ENCODE measurements at regions not wholly inside any gene's neighbourhood (a gene's known extent, or its start where the extent isn't known, plus 50 kb on each side); places are given as distances from the start of the nearest gene placed in this dataset.
"Not testable (repeated sequence)": the region's sequence is repeated elsewhere in the genome, so short reads cannot be mapped to it uniquely, and the experiment has no call there.

DNA sequence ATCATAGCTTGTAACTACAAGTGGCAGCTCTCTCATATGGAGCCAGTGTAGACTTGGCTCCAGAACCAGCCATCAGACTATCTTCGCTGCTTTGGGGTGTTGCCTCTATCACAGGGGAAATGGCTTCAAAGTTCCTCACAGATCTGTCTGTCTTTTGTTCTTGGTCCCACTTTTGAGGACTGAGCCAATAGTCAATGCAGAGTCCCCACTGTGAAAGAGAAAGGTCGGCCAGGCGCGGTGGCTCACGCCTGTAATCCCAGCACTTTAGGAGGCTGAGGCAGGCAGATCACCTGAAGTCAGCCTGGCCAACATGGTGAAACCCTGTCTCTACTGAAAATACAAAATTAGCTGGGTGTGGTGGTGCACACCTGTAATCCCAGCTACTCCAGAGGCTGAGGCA, 86.9 kb upstream of the FZD7 start:
- DNase-seq, result not testable (repeated sequence)

DNA sequence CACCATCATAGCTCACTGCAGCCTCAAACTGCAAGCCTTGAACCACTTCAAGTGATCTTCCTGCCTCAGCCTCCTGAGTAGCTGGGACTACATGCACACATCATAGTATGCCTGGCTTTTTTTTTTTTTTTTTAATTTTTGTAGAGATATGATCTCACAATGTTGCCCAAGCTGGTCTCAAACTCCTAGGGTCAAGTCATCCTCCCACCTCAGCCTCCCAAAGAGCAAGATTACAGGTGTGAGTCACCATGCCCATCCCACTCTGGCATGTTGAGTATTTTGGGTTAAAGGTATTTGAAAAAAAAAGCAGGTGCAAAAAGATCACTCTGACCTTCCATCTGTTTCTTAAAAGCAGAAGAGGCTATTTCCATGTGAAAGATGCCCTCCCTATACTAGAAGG, 86.4 kb upstream of the FZD7 start:
- no peak for DNase-seq

DNA sequence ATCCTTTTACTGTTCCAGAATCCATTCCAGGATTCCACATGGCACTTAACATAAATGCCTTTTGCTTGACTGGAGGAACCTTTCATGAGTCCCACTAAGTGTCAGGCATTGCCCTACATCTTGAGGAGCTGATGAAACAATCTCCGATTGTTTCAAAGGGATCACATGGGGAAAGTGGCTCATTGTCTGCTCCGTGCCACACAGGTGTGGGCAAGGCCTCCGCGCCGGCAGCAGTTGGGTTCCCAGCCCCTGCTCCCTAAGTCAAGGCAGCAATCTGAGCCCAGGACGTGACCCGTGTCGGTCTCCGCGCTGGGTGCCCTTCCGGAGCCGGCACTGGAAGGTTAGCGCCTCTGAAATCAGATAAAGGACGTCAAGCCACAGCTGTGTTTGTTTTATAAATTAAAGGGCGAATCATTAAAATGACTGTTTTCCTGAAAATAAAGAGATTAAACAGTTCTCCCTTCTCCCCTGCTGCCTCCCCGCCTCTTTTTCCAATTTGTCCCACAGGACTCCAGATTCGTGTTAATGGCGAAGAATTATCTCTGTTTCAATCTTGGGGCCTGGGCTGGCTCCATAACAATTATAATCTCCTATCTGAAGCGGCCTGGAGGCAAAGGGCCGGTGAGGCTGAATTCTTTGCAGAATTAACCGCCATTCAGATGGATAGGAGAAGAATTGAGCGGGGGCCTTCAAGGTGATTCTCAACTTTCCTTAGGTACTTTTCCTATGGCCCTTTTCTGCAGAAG, 84.3 kb upstream of the FZD7 start:
- no peak for DNase-seq

DNA sequence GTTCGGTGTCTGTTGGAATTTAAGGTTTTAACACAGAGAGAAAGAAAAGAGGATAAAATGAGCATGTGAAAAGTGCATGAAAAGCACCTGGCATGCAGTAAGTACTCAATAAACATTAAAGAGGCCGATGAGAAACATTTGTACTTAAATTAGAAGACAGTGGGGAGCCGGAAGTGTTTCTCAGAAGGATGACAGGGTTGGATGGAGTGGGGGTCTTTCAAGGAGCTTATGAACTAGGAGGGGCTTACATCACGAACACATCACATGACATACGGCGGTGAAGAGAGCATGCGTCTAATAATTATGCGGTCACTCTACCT, 83.8 kb upstream of the FZD7 start:
- DNase-seq, result no peak

DNA sequence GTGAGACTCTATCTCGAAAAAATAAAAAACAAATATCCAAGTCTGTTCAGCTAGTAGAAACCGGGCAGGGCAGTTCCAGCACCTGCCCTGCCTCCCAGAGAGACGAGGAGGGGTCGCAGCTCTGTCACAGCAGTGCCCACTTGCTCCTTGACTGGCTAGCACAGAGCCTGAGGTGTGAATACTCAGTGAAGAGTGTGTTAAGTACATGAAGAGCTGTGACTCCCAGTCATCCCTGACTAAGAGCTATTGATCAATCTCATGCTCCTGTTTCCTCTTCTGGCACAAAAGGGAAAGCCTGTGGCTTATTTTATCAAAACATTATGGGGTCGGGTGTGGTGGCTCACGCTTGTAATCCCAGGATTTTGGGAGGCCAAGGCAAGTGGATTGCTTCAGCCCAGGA, 83.0 kb upstream of the FZD7 start:
- no peak for DNase-seq

DNA sequence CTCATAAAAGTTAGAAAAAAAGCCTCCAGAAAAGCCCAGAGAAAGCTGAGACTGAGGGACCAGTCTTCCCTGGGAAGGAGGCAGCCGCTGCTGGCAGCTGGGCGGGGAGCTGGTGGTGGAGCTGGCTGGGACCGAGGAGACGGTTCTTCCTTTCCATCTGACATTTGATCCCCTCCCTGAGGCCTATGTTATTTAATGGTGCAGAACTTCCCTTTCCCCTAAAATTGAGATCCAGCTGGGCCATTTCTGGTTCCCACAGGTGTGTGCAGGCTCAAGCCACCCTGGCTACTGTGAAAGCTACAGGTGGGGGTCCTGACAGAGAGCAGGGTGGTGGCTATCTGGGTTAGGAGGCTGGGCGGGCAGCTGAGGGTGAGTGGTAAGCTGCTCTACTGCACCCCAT, 81.5 kb upstream of the FZD7 start:
- no peak for DNase-seq

DNA sequence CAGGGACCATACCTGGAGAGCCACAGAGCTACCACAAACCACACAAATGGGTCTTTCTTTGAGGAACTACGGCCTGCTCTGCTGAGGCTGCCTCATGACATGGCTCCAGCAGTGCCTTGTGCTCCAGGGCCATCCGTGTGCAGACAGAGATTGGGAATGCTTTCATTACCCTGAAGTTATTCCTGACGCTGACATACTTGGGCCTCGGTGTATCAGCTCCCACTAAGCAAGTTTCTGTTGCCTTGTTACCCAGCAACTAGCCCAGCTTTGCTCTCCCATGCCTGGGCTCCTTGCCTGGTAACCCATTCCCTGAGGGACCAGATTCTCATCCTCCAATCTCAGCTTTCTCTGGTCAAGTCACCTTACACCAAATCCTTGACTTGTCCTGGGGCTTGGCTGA, 80.3 kb upstream of the FZD7 start:
- no peak for DNase-seq

DNA sequence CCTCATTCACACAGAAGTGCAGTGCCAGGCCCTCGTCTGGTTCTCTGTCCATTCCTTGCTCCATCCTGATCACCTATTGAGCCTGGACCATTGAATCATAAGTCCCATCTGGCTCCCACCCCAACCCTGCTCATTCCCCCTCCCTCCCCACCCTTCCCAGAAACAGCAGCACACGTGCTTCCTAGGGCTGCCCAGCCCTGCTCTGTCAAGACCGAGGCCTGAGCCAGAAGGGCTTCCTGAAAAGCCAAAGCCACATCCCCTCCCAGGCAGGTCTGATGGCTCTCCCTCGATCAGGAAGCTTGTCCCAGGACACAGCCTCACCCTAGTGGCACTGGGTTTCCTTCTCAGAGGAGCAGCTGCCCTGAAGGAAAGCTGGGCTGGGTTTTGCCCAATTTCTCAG, 79.8 kb upstream of the FZD7 start:
- no peak for DNase-seq

DNA sequence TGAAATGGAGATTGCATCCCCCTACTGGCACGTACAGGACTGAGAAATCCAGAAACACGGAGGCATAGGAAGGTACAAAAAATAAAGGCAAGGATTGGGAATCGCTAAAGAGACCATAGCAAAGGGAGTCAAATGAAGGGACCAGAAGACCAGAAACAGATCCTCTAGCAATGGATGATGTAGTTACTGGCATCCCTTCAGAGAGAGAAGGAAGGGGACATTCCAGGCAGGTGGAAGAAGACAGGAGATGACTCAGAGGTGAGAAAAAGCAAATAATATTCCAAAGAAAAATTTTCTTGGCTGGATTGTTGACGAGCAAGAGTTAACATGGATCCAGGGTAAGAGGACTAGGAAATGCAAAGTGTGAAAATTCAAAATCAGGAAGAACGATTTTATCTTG, 78.4 kb upstream of the FZD7 start:
- no peak for DNase-seq

DNA sequence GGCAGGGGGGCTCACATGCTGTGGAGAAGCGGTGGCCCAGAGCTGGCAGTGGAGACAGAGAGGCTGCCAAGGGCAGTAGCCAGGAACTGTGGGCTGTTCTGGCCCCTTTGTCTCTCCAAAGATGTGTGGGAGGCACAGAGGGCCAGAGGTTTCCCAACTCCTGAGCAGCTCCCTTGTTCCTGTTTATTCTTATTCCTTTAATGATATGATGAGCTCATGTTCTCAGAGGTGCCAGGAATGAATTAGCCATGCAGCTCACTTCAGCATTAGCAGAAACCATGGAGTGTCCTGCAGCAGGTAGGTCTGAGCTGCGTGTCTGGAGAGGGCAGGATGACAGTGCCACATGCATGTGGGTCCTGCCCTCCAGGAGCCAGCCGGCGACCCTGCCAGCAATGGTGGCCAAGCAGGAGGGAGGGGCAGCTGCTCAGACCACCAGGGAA, 77.9 kb upstream of the FZD7 start:
- DNase-seq, result no peak

DNA sequence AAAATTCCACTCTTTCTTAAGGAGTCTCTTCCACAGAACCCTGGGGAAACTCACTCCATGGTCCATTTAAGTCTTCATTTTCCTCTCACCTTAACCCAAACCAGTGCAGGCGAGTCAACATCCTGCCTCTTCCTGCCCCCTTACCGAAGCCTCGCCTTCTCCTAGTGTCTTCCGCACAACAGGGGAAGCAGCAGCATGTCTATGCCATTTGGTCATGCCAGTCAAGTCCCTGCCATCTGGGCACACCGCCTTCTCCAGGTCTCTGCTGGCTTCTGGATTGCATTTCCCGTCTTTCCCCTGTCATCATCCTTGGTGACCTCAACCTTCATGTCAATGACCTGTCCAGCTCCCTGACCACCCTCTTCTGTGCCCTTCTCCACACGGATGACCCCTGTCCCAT, 77.3 kb upstream of the FZD7 start:
- no peak for DNase-seq

DNA sequence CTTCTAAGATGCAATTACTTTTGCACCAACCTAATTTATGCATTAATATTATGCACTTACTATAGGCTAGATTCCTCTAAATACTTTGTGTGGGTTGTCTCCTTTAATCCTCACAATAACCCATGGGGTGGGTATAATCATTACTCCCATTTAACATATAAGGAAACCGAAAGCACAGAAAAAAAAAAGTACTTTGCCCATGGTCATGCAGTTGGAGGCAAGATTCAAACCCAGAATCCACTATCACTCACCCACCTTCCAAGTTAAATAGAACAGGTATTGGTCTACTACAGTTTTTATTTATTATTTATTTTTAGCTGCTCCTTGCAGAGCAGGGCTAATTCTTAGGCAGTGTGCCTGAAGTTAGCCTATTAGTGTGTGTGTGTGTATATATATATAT, 76.6 kb upstream of the FZD7 start:
- DNase-seq, result no peak

DNA sequence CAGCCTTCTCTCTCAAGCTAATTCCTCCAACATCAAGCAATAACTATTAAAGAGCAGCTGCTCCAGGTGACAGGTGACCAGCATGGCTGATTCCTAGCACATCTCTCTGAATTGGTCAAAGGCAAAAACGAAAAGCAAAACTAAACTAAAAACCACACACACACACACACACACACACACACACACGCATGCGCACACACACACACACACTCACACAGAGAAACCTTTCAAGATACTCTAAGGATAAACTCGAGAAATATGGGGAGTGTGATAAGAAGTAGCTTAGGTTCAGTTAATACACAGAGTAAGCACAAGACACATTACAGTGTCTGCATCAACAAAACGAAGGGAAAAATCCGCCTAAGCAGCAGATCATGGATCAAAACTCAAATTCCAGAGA, 74.5 kb upstream of the FZD7 start:
- no peak for DNase-seq

DNA sequence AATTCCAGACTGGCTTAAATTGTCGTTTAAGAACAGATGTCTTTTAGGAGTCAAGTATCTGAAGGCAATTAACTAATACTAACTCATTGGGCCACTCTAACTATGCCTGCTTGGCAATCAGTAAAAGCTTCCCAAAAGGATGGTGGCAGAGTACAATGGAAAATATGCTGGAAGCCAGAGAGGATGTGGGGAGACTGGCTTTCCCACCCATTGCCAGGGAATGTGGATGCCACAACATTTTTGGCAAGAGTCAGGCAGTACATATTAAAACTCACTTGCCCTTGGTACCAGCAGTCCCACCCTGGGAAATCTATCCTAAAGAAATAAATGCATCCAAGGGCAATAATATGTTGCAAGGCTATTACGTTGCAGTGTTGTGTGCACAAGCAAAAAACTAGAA, 74.0 kb upstream of the FZD7 start:
- DNase-seq, result no peak

DNA sequence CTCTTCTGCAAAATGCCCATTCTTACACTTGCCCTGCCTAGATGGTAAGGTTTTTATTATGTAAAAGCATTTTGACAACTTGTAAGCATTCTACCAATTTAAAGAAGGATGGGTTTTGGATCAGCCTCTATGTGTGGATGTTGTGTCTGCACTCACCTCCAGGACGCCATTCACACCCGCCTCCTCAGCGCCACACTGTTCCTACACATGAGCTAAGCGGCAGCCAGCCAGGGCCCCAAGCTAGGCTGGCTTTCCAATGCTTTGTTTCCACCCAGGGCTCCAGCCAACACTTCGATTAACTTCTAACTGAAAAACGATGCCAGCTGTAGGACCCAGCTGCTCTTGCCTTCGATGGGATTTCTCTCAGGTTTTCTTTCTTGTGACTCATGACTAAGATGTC, 73.3 kb upstream of the FZD7 start:
- no peak for DNase-seq

DNA sequence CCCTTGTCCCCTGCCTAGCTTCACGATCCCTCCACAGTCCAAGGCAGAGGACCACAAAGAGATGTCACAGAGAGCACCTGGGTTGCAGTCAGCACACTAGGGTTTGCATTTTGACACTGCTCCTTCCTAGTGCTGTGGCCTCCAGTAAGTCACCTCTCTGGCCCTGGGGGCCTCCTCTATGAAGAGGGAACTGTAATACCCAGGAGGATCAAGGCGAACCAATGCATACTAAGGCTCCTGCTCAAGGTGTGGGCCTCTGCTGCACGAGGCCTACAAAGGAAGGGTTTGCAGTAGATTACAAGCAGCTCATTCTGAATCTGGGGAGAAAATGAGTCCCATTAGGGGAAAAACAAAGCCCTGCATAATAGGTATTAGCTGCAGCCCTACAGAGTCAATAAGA, 72.3 kb upstream of the FZD7 start:
- DNase-seq, result no peak

DNA sequence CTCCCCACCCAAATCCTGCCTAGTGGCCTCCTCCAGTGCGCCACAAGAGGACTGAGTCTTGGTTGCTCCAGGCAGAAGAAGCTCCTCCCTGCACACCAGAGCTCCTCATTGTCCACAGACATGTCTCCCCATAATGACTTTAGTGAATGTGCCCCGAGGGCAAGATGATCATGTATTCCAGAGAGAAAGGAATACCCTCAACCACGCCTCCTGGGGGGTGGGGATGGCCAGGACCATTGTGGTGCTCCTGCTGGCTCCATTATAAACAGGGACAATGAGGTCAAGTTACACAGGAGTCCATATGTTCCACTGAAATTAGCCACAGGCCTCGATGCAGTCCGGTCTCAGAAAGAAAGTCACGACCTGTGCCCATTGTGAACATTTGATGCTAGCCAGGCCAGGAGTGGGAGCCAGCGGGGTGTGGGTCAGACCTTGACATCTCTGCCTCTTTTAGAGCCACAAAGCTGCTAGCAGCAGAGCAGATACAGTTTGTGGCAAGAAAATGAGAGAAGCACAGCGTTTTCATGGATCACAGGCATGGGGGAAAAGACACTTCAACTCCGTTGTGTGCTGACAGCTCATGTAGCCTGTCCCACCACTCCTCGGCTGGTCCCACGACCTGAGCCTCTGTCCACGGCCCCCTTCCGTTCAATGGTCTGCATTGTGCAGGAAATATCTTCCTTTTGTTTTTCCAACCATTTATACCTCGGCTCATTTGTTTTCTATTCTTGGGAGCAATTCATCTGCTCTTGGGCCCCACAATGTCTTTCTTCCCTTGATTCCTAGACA, 70.7 kb upstream of the FZD7 start:
- no peak for DNase-seq

DNA sequence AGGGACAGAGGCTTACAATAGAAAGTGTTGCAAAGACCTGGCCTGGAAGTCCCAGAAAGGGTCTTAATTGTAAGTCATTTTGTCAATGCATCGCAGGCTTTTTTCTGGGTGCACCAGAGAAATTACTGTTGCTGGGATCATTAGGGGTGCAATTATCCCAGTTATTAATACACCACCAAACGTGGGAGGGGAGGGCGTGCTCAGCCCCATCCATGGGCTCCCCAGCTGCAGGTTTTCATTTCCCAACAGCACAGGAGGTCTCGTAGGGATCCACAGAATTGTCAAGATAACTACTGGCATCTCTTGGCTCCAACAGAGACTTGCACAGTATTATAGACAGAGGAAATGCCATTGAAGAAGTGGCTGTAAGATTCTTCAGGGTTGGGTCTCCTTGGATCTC, 69.6 kb upstream of the FZD7 start:
- no peak for DNase-seq

DNA sequence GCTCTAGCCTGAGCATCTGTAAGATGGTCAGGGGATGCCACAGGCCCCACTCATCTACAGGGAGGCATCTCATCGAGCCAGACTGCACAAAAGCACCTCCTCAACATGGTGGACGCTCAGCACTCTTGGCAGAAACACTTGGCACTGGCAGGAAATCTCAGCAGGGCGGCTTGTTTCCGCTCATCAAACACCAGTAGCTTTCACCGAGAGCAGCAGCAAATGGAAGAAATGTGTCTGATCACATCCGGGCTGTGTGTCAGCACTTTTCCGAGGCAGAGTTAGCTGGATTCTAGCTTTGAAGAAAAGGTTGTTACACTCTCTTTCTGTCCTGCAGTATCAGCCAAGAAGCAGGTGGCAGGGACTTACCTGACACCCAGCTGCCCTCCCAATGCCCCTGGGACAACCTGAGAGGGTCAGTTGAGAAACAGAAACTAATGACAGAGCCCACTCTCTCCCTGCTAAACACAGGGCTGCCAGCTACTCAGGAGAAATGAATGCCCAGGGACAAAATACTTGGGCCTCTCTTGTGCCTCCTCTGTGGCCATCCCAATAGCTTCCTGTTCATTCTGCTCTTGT, 68.9 kb upstream of the FZD7 start:
- no peak for DNase-seq

DNA sequence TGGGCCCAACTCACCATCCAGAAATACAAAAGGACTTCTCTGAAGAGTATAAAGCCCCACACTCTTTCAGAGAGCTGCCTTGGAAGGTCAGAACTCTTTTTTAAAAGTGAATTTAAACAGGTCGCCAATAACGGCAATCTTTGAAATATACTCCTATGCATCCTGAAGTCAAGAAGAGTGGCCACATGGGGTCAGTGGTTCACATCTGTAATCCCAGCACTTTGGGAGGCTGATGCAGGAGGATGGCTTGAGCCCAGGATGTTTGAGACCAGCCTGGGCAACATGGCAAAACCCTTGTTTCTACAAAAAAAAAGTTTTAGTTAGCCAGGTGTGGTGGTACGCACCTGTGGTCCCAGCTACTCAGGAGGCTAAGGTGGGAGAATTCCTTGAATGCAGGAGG, 68.1 kb upstream of the FZD7 start:
- DNase-seq, result no peak

DNA sequence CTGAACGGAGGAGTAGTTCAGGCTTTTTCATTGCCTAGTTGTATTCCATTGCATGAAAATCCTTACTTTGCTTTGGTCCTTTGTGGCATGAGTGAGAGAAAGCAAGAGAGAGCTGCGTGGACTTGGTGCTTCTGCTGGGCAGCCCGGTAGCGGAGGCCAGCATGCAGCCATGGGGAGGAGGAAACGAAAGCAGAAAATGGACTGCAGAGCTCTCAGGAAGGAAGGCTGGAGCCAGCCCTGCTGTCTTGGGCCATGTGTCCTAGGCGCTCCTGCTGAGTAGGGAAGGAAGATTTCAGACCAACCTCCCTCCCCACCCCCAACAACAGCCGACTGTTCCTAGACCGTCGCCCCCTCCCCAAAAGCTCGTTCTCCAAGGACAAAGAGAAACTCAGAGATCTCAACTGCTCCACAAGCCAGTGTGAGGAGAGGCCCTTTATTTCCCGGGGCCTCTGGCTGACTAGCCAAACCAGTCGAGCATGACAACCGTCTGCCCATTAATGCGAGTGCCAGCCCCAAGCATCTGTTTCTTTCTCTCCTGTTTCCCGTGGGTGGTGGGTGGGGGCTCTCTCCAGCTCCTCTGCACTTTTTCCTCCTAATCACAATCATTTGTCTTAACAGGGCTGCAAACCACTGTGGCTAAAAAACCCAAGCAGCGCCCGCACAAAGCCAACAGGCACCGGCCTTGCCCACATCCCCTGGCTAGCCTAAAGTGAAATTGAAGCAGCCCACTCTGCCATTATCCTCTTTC, 66.8 kb upstream of the FZD7 start:
- no peak for DNase-seq

DNA sequence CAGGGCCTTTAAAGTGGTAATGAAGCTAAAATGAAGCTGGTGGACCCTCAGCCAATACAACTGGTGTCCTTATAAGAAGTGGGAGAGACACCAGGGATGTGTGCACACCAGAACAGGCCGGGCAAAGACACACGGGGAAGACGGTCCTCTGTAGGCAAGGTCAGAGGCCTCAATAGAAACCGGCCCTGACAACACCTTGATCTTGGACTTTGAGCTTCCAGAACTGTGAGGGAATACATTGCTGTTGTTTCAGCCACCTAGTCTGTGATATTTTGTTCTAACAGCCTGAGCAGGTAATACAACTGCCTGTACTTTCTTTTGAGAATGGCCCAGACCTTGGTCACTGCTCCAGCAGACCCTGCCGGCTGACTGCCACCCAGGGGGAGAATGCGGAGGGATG, 65.6 kb upstream of the FZD7 start:
- no peak for DNase-seq

DNA sequence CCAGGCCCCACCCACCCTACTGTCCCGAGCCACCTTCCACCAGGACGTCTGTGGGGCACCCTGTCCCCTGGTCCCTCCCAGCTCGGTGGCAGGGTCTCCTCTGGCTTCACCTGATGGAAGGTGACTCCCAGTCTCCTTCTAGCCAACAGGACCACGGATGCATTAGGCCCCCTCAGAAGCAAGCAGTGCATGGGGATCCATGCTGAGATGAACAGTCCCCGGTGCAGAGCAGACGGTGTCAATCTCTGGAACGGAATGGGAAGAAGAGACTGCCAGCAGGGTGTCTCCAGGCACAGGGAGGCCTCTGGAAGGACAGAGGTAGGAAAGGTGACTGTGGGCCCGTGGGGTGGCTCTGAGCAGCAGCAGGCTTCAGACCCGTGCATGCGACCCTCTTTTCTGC, 65.2 kb upstream of the FZD7 start:
- no peak for DNase-seq

Data from EL (cell line).